ENCODE measurements at regions not wholly inside any gene's neighbourhood (a gene's known extent, or its start where the extent isn't known, plus 50 kb on each side); places are given as distances from the start of the nearest gene placed in this dataset.

GRCh38 chr10:44020322-44021111 lies 364.4 kb downstream of the CXCL12 start (continued):
- TF ChIP-seq IRF3 (IDR thresholded peaks at IDR 0.05; ENCODE audit: low read depth, low read length), result no peak
- TF ChIP-seq GABPA (IDR thresholded peaks at IDR 0.05; ENCODE audit: low read depth), result no peak
- no peak for TF ChIP-seq NFIC (IDR thresholded peaks at IDR 0.05; ENCODE audit: borderline replicate concordance)

- Histone ChIP-seq H3K9me3 (no peaks in the 10 kb centered on the region), H3K4me3 (ENCODE audit: low read depth in 2 of 2, low read length in 1 of 2) (no peak overlapping the region), H3K36me3 (replicated peaks in 1 of 2; ENCODE audit: control insufficient read depth in 1 of 2, insufficient read depth in 2 of 2, low read length in 1 of 2) (no peaks in the 10 kb centered on the region), H3K79me2 (ENCODE audit: insufficient read depth) (no peaks in the 10 kb centered on the region), H3K4me1 (ENCODE audit: control insufficient read depth in 1 of 2, insufficient read depth in 2 of 2, low read depth in 1 of 2, low read length in 1 of 2) (peaks cover 0 to 12% of the 10 kb centered on the region in 2 experiments; a peak in 1 of 4 replicates), H3K4me2 (no peak overlapping the region), H3K9ac (no peak overlapping the region), H3K27ac (ENCODE audit: low read depth in 2 of 2, low read length in 1 of 2) (no peak overlapping the region), H3F3A (replicated peaks; ENCODE audit: insufficient read depth) (no peaks in the 10 kb centered on the region), H3K9me2 (no peaks in the 10 kb centered on the region), H3K27me3 (ENCODE audit: insufficient read depth) (no peaks in the 10 kb centered on the region), H2AFZ (ENCODE audit: low read depth) (no peak overlapping the region), H4K20me1 (ENCODE audit: insufficient read depth) (no peaks in the 10 kb centered on the region)
- ChIA-PET CTCF (interaction anchor here (2.6 kb wide), 1 partner anchor 328 kb away, joined by 10 read pairs; no protein-coding TSS in a partner anchor), POLR2A (no interaction called here)
- TF ChIP-seq RAD21 (IDR thresholded peaks at IDR 0.05; ENCODE audit: low read length) (no peak), RCOR1 (IDR thresholded peaks at IDR 0.05; ENCODE audit: low read length) (no peak), NRF1 (IDR thresholded peaks at IDR 0.05; ENCODE audit: low read depth, low read length) (no peak), TCF12 (IDR thresholded peaks at IDR 0.05) (no peak), FOSL2 (IDR thresholded peaks at IDR 0.05; ENCODE audit: borderline replicate concordance, low read depth) (no peak), IRF3 (IDR thresholded peaks at IDR 0.05; ENCODE audit: low read depth, low read length) (no peak), REST (IDR thresholded peaks at IDR 0.05; ENCODE audit: low read depth, low read length) (no peak), EP300 (IDR thresholded peaks at IDR 0.05; ENCODE audit: borderline replicate concordance in 1 of 2, low read depth in 1 of 2, low read length in 1 of 2) (no peak), TAF1 (IDR thresholded peaks at IDR 0.05; ENCODE audit: borderline replicate concordance, low read depth, low read length) (no peak), MXI1 (IDR thresholded peaks at IDR 0.05; ENCODE audit: low read depth, low read length) (no peak), ELF1 (IDR thresholded peaks at IDR 0.05) (no peak), USF2 (IDR thresholded peaks at IDR 0.05; ENCODE audit: borderline replicate concordance, low read depth, low read length) (no peak), FOXM1 (IDR thresholded peaks at IDR 0.05; ENCODE audit: low read depth) (no peak), SMC3 (IDR thresholded peaks at IDR 0.05; ENCODE audit: low read depth, low read length) (no peak)
- no peak for DNase-seq
- WGBS (ENCODE audit: low lambda C conversion rate), result 51% methylated on average over 5 of the region's 5 CpGs
Measured at GRCh38 chr10:44017483-44018145, 367.3 kb downstream of the CXCL12 start.
